Spinal cord (tissue), 9 donors: ENCODE measurements at regions not wholly inside any gene's neighbourhood (a gene's known extent, or its start where the extent isn't known, plus 50 kb on each side); places are given as distances from the start of the nearest gene placed in this dataset.

Experiments
- DNase-seq, 6 donors: peaks; one replicate each; pipeline versions ENCODE4 v3.0.0 to v3.0.0-alpha.2; 2013 to 2015; ENCODE audit warnings: low spot score in 6 of 6, low read depth in 4 of 6
- H3K27ac ChIP-seq: one replicate; pipeline ENCODE4 v1.5.1; 2013; ENCODE audit warnings: low read depth, low read length, control low read depth
- H3K27me3 ChIP-seq: one replicate; pipeline ENCODE4 v1.6.1; 2013; ENCODE audit warnings: low read length; ENCODE audit not compliant: control insufficient read depth, insufficient read depth
- H3K36me3 ChIP-seq: one replicate; pipeline ENCODE4 v1.6.1; 2013; ENCODE audit warnings: low read length; ENCODE audit not compliant: control insufficient read depth, insufficient read depth
- H3K4me1 ChIP-seq: one replicate; pipeline ENCODE4 v1.6.1; 2013; ENCODE audit warnings: low read length; ENCODE audit not compliant: control insufficient read depth, insufficient read depth
- H3K4me3 ChIP-seq: one replicate; pipeline ENCODE4 v1.5.1; 2013; ENCODE audit warnings: low read depth, low read length, control low read depth
- H3K9me3 ChIP-seq: one replicate; pipeline ENCODE4 v1.6.1; 2013; ENCODE audit warnings: low read length; ENCODE audit not compliant: control insufficient read depth, insufficient read depth
- WGBS: methylation state at CpG from one replicate; pipeline ENCODE4 v1.1.5; 2013; ENCODE audit warnings: missing lambda C conversion rate; ENCODE audit not compliant: insufficient coverage; 5-methylcytosine and 5-hydroxymethylcytosine counted together
- donor health status: healthy.

DNA sequence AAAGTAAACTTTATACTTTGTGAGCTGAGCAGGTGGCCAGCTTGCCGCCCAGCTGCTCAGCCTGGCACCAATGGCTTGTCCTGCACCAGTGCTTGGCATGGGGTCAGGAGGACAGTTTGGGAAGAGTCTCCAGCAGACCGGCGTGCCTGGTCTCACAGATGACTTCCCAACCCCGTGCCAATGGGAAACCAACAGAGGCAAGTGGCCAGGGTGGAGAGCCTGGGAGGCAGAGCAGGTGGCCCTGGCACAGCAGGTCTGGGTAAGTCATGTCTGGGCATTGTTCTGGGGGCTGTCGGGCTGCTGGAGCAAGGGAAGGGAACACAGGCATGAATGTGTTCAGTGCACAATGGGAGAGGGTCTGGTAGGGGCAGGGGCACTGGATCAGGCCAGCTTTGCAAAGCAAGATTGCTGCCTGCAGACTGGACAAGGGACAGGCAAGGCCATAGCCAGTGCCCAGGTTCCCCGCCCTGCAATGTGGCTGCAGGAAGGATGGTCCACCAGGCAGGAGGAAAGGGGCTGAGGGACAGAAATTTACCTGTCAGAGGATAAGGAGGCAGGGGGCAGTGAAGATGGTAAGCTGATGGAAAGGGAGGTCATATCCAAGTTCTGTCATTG lies 76.2 kb upstream of the ALDH1B1 start:
- Histone ChIP-seq H3K27ac (no peak overlapping the region), H3K9me3 (no peaks in the 10 kb centered on the region), H3K27me3 (no peaks in the 10 kb centered on the region), H3K4me3 (no peak overlapping the region), H3K36me3 (no peaks in the 10 kb centered on the region), H3K4me1 (peaks cover 15% of the 10 kb centered on the region)
- 68% methylated on average over 6 of the region's 6 CpGs for WGBS
- no peak for DNase-seq

DNA sequence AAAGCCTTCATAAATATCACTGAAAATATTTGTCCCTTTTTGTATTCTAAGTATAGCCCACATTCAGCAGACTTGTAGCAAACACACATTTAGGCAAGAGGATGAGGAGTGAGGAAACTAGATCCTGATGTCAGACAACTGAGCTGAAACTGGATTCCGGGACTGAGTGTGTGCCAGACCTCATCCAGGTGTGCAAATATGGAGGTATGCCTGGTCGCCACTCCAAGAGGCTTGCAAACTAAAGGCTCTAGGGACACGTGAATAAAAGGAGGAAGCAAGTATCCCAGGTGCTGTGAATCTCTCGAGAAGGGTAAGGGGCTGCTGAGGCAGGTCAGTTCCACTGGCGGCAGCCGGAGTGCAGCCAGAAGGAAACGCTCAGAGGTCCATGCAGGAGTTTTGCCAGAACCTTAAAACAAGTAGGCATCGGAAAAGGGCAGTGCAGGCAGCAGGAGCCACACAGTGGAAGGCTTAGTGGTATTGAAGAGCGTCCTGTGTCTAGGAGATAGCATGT lies 77.4 kb upstream of the ALDH1B1 start:
- H3K27ac ChIP-seq: no peak overlapping the region
- 78% methylated on average over 9 of the region's 9 CpGs for WGBS
- no peaks in the 10 kb centered on the region for H3K36me3 ChIP-seq
- peaks cover 19% of the 10 kb centered on the region for H3K4me1 ChIP-seq
- H3K27me3 ChIP-seq: no peaks in the 10 kb centered on the region
- H3K9me3 ChIP-seq: no peaks in the 10 kb centered on the region
- no peak overlapping the region for H3K4me3 ChIP-seq
- no peak for DNase-seq

DNA sequence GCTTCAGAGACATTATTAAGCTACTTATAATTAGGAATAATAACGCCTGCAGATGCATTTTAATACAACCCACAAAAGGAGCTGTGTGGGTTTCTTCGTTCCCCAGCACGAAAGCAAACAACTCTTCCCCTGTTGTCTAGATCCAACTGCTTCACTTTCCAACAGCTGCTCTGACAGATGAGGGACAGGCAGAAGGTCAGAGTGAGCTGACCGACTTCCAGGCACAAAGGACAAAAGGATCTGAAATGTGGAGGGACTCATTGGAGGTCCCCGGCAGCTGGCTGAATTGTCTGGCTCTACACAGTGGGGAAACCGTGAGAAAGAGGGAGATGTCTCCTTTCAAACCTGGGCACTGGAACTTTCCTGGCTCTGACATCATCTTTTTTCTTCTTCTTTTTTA lies 79.1 kb upstream of the ALDH1B1 start:
- Histone ChIP-seq H3K27me3 (no peaks in the 10 kb centered on the region), H3K4me1 (peaks cover 26% of the 10 kb centered on the region), H3K27ac (no peak overlapping the region), H3K9me3 (no peaks in the 10 kb centered on the region), H3K36me3 (no peaks in the 10 kb centered on the region), H3K4me3 (no peak overlapping the region)
- no peak for DNase-seq
- 20% methylated on average over 1 of the region's 6 CpGs for WGBS

DNA sequence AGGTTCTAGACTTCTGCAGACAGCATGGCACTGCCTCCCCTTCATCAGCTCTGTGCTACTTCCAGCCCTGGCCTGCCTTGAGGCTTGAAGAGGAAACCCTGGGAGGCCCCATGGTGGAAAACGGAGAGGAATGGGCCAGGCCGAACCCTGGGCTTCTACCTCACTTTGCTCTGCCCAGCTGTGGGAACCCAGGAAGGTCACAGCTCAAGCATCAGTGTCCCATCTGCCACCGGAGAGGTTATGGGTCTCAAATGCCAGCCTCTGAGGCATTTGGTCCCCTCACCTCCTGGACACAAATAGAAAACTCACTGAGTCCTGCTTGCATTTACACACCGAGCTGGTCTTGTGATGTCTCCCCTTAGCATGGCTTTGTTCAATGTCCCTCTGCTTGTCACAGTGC lies 80.1 kb upstream of the ALDH1B1 start:
- Histone ChIP-seq H3K4me1 (peaks cover 26% of the 10 kb centered on the region), H3K27ac (no peak overlapping the region), H3K4me3 (no peak overlapping the region), H3K36me3 (no peaks in the 10 kb centered on the region), H3K9me3 (no peaks in the 10 kb centered on the region), H3K27me3 (no peaks in the 10 kb centered on the region)
- WGBS: 87% methylated on average over 4 of the region's 4 CpGs
- DNase-seq: no peak

DNA sequence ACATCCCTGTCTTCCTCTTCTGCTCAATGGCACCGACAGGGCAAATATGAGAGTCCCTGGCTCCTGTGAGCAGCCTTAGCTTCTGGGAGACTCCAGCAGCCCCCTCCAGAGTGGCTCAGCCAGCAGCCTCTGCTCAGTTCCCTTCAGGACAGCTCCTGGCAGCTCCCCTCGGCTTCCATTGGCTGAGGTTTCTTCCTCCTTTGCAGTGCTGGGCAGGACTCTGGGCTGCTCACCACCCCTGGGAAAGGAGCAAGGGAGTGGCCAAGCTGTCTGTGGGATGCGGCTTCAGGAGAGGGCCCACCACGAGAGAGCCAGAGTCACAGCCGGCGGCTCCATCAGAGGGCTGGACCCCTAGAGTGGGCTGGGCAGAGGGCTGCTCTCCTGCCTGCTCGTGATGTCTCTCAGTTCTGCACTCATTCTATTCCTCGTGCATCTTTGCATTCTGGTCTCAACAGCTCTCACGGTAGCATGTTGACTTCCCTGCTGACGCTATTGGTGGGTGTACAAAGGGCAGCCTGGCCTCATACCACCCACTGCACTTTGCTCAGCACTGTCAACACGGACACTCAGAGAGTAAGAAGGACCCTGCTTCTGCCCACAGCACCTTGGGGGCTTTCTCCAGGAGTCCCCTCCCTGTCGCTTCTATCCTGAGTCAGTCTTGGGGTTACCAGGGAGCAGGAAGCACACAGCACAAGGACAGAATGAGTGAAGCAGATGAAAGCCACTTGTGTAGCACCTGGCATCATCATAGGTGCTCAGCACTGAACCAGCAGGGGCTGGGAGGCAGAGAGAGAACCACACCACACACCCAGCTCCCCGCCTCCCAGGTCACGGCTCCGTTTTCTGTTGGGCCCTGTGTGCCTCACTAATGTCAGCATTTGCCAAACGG lies 80.9 kb upstream of the ALDH1B1 start:
- H3K27me3 ChIP-seq: no peaks in the 10 kb centered on the region
- H3K9me3 ChIP-seq: no peaks in the 10 kb centered on the region
- 53% methylated on average over 16 of the region's 16 CpGs for WGBS
- H3K4me1 ChIP-seq: peaks cover 26% of the 10 kb centered on the region
- H3K36me3 ChIP-seq: no peaks in the 10 kb centered on the region
- H3K4me3 ChIP-seq: no peak overlapping the region
- no peak for DNase-seq
- no peak overlapping the region for H3K27ac ChIP-seq

DNA sequence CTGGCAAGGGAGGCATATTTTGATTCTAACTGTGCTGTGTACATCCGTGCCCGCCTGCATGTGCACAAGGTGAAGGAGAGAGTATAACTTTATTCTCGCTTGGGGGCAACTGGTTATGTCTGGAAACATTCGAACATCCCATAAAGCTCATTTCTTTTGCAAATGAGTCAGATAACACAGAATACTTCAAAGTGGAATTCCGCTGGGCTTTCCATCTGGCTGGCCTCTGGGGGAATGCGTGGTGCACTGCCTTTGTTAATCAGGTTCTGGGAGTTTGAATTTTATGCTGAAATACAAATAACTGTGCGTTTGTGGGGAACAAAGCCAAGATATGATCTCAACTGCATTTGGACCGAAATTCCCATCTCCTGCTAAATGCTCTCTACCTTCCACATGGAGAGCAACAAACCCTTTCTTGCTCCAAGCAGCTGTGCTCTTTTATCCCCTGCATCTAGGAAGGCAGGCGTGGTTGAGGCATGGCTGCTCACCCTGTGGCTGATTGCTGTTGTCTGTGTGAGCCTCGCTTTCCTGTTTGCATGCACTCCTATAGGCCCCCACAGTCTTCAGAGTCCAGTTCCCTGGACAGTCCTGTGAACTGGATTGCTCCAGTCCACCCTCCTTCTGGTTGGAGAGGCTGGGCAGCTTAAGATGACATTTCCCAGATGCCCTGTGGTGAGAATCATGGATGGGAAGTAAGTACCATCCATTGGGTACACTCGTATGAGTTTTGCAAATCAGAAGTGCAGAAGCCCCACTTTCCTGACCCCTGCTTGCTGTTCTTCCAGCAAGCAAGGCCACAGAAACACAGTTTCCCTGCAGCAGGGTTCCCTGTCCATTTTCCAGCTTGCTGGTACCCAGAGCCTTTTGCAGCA lies 82.9 kb upstream of the ALDH1B1 start:
- Histone ChIP-seq H3K9me3 (no peaks in the 10 kb centered on the region), H3K27ac (no peak overlapping the region), H3K27me3 (no peaks in the 10 kb centered on the region), H3K36me3 (no peaks in the 10 kb centered on the region), H3K4me1 (peaks cover 22% of the 10 kb centered on the region), H3K4me3 (no peak overlapping the region)
- DNase-seq: peak in 2 of 6 donors; percentile 50 to 82
- WGBS: 57% methylated on average over 3 of the region's 11 CpGs

DNA sequence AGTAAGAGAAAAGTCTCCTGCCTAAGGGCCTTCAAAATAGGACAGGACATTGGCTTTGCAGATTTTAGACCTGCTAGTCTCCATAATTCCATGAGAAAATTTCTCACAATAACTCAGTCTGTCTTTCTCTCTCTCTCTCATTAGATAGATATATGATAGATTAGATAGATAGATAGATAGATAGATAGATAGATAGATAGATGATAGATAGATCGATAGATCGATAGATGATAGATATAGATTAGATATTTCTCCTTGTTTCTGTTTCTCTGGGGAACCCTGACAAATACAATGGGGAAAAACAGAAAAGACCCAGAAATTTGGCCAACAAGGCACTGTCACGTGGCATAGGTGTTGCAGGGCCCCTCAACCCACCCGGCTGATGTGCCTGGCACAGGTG lies 84.4 kb upstream of the ALDH1B1 start:
- Histone ChIP-seq H3K36me3 (no peaks in the 10 kb centered on the region), H3K9me3 (no peaks in the 10 kb centered on the region), H3K4me1 (peaks cover 22% of the 10 kb centered on the region), H3K4me3 (no peak overlapping the region), H3K27ac (no peak overlapping the region), H3K27me3 (no peaks in the 10 kb centered on the region)
- 100% methylated on average over 3 of the region's 4 CpGs for WGBS
- DNase-seq: no peak

DNA sequence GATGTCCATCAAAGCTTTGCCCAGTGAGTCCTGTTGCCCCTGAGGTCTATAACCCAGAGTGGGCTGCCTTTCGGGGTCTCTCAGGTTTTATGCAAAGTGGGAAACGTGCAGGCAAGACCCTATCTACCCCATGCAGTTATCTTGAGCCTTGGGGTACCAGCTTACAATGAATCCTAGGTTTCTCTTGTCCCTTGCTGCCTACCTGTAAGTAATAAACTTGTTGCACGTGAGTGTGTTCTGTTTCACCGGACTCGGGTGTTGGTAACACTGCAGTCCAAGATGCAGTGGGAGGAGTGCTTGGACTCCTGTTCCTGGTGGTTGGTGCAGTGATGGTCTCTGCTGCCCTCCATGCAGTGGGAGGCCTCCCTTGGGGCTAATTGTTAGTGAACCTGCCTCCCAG lies 85.6 kb upstream of the ALDH1B1 start:
- Histone ChIP-seq H3K27ac (no peak overlapping the region), H3K27me3 (no peaks in the 10 kb centered on the region), H3K36me3 (no peaks in the 10 kb centered on the region), H3K4me1 (peaks cover 18% of the 10 kb centered on the region), H3K4me3 (no peak overlapping the region), H3K9me3 (no peaks in the 10 kb centered on the region)
- 96% methylated on average over 5 of the region's 5 CpGs for WGBS
- DNase-seq: no peak

DNA sequence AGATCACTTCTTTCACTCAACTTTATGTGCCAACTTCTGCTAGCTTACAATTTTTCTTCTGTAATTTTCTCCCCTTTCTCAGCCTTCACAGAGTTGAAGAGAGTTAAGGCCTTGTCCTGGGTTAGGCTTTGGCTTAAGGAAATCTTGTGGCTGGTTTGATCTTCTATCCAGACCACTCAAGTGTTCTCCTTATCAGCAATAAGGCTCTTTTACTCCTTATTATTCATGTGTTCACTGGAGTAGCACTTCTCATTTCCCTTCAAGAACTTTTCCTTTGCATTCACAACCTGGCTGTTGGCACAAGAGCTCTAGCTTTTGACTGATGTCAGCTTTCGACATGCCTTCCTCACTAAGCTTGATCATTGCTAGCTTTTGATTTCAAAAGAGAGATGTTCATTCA lies 86.9 kb upstream of the ALDH1B1 start:
- WGBS: no CpG with 5 or more reads among the region's 1 CpG
- H3K4me3 ChIP-seq: no peak overlapping the region
- H3K4me1 ChIP-seq: peaks cover 10% of the 10 kb centered on the region
- H3K27ac ChIP-seq: no peak overlapping the region
- no peaks in the 10 kb centered on the region for H3K27me3 ChIP-seq
- no peaks in the 10 kb centered on the region for H3K9me3 ChIP-seq
- H3K36me3 ChIP-seq: no peaks in the 10 kb centered on the region
- no peak for DNase-seq
